K562 (cell line): ENCODE measurements at regions not wholly inside any gene's neighbourhood (a gene's known extent, or its start where the extent isn't known, plus 50 kb on each side); places are given as distances from the start of the nearest gene placed in this dataset.

Experiments used
- ELF2 ChIP-seq: fragments of 250-450 bp; sonication (Bioruptor Pico); IDR thresholded peaks from 2 replicates; pipeline ENCODE4 v1.5.0; 2021; ENCODE audit warnings: mild to moderate bottlenecking
- ELF4 ChIP-seq: fragments of 450-650 bp; formaldehyde crosslinking; IDR thresholded peaks from 2 replicates; pipeline ENCODE4 v1.4.0; 2022; ENCODE audit warnings: missing genetic modification characterization
- ETS2 ChIP-seq: IDR thresholded peaks from 2 replicates; pipeline ENCODE4 v1.6.1; 2016; ENCODE audit warnings: borderline replicate concordance, missing genetic modification characterization, mild to moderate bottlenecking, moderate library complexity, missing compliant biosample characterization; ENCODE audit not compliant: poor library complexity, severe bottlenecking
- FOXA1 ChIP-seq: fragments of 450-650 bp; IDR thresholded peaks from 2 replicates; pipeline ENCODE4 v1.6.1; 2016; ENCODE audit warnings: mild to moderate bottlenecking, borderline replicate concordance
- HNRNPLL ChIP-seq: fragments of 200-400 bp; formaldehyde crosslinking; IDR thresholded peaks from 2 replicates; pipeline ENCODE4 v1.6.1; 2017; ENCODE audit warnings: low read length, low read depth, mild to moderate bottlenecking; ENCODE audit not compliant: poor library complexity, severe bottlenecking
- IRF2 ChIP-seq: sonication (generic); formaldehyde crosslinking; IDR thresholded peaks from 2 replicates; pipeline ENCODE4 v1.8.1; 2022; ENCODE audit warnings: mild to moderate bottlenecking, missing genetic modification reagents
- MEIS2 ChIP-seq: fragments of 450-650 bp; IDR thresholded peaks from 2 replicates; pipeline ENCODE4 v1.6.1; 2014; ENCODE audit warnings: mild to moderate bottlenecking; ENCODE audit not compliant: partially characterized antibody
- NFIC ChIP-seq: fragments of 450-650 bp; IDR thresholded peaks from 2 replicates; pipeline ENCODE4 v1.6.1; 2017; ENCODE audit warnings: mild to moderate bottlenecking, inconsistent platforms
- POLR2B ChIP-seq: fragments of 450-650 bp; IDR thresholded peaks from 2 replicates; pipeline ENCODE4 v1.6.1; 2018; ENCODE audit warnings: low read depth; ENCODE audit not compliant: partially characterized antibody
- SMARCA4 ChIP-seq: fragments of 450-650 bp; IDR thresholded peaks from 2 replicates; pipeline ENCODE4 v1.6.1; 2016
- TAL1 ChIP-seq: fragments of 450-650 bp; IDR thresholded peaks from 2 replicates; pipeline ENCODE4 v1.6.1; 2016; ENCODE audit warnings: mild to moderate bottlenecking
- TARDBP ChIP-seq: fragments of 450-650 bp; IDR thresholded peaks from 2 replicates; pipeline ENCODE4 v1.6.1; 2016
- THRAP3 ChIP-seq: fragments of 450-650 bp; IDR thresholded peaks from 2 replicates; pipeline ENCODE4 v1.6.1; 2016; ENCODE audit warnings: mild to moderate bottlenecking, inconsistent platforms, borderline replicate concordance
- TRIM24 ChIP-seq, 2 experiments: fragments of 450-650 bp; IDR thresholded peaks; 2 replicates each; pipeline ENCODE4 v1.6.1; 2016
- ZBED1 ChIP-seq: IDR thresholded peaks from 2 replicates; pipeline ENCODE4 v1.6.1; 2014
- ZNF133 ChIP-seq: fragments of 250-450 bp; sonication (Bioruptor Pico); IDR thresholded peaks from 2 replicates; pipeline ENCODE4 v1.4.0; 2020; ENCODE audit warnings: mild to moderate bottlenecking
- ZNF23 ChIP-seq: fragments of 250-450 bp; sonication (Bioruptor Pico); IDR thresholded peaks from 2 replicates; pipeline ENCODE4 v1.4.0; 2020; ENCODE audit warnings: mild to moderate bottlenecking
- ZNF347 ChIP-seq: fragments of 450-650 bp; formaldehyde crosslinking; IDR thresholded peaks from 2 replicates; pipeline ENCODE4 v1.4.0; 2020; ENCODE audit warnings: low read depth, mild to moderate bottlenecking, moderate library complexity
- TF ChIP-seq, protein P1 (sequence below), 2 experiments: fragments of 200-800 bp in 1 of 2; sonication (Bioruptor generic) in 1 of 2; sonication (generic) in 1 of 2; formaldehyde crosslinking in 1 of 2; IDR thresholded peaks in 1 of 2; conservative IDR thresholded peaks in 1 of 2; 2 replicates each; pipeline versions ENCODE4 v1.5.0 to v1.6.1; 2016 to 2020; ENCODE audit warnings: missing compliant biosample characterization in 1 of 2, missing genetic modification characterization in 1 of 2, missing genetic modification reagents in 1 of 2
- TF ChIP-seq, protein P2 (sequence below), 2 experiments: fragments of 450-650 bp; conservative IDR thresholded peaks; 2 replicates each; pipeline ENCODE4 v1.6.1; 2017; ENCODE audit warnings: mild to moderate bottlenecking in 2 of 2, moderate library complexity in 2 of 2
- TF ChIP-seq, protein P3 (sequence below), 3 experiments: fragments of 200-800 bp in 1 of 3; fragments of 250-450 bp in 1 of 3; fragments of 450-650 bp in 1 of 3; sonication (Bioruptor Pico) in 1 of 3; sonication (Bioruptor generic) in 1 of 3; formaldehyde crosslinking in 1 of 3; IDR thresholded peaks; 2 replicates each; pipeline versions ENCODE4 v1.6.1 to v1.8.0; 2016 to 2022; ENCODE audit warnings: mild to moderate bottlenecking in 2 of 3, missing genetic modification characterization in 2 of 3, missing compliant biosample characterization in 1 of 3, moderate library complexity in 1 of 3
- TF ChIP-seq, protein P4 (sequence below): fragments of 250-450 bp; sonication (Bioruptor Pico); IDR thresholded peaks from 2 replicates; pipeline ENCODE4 v1.5.0; 2020; ENCODE audit warnings: mild to moderate bottlenecking, borderline replicate concordance

DNA sequence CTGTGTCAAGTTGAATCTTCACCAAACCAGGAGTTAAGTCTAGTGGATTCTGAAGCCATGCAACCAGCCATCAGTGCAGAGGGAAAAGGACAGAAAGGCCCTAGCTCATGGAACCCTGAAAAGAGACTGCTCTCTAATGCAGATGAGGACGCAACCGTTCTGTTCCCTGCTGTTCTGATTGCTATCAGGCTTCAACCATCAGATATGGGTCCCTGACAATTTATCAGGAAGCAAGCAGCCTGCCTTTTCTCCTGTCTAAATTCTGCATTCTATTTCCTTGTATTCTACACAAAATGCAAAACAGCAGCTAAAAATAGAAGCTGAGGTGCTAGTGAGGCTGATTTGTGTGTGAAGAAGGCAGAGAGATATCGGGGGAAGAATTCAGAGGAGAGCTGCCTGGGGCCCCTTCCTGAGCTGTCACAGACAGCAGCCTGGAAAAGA lies 68.4 kb upstream of the RTN4 start (continued):
- TF ChIP-seq POLR2B (no peak), TRIM24 (IDR thresholded peaks at IDR 0.05) (no peak), NFIC (no peak), ELF2 (CRISPR knock-in tag) (peak; percentile 76; the same call in 1 of the 2 replicates), FOXA1 (no peak), TARDBP (no peak), ZNF23 (CRISPR knock-in tag) (no peak), ETS2 (no peak), TAL1 (peak; percentile 47; the same call in 1 of the 2 replicates), THRAP3 (no peak), ELF4 (CRISPR knock-in tag) (0 out of 2 replicates have a peak, but pooled peaks have one; percentile 31), HNRNPLL (no peak), ZNF133 (CRISPR knock-in tag) (no peak), SMARCA4 (peak; percentile 74), MEIS2 (peak; percentile 74), IRF2 (CRISPR knock-in tag) (no peak), ZBED1 (no peak), ZNF347 (no peak)
- TF ChIP-seq, protein P1, sequence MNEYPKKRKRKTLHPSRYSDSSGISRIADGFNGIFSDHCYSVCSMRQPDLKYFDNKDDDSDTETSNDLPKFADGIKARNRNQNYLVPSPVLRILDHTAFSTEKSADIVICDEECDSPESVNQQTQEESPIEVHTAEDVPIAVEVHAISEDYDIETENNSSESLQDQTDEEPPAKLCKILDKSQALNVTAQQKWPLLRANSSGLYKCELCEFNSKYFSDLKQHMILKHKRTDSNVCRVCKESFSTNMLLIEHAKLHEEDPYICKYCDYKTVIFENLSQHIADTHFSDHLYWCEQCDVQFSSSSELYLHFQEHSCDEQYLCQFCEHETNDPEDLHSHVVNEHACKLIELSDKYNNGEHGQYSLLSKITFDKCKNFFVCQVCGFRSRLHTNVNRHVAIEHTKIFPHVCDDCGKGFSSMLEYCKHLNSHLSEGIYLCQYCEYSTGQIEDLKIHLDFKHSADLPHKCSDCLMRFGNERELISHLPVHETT (CRISPR knock-in tag; conservative IDR thresholded peaks at IDR 0.05 in 1 of 2, IDR thresholded peaks at IDR 0.05 in 1 of 2) = no peak
- TF ChIP-seq, protein P2, sequence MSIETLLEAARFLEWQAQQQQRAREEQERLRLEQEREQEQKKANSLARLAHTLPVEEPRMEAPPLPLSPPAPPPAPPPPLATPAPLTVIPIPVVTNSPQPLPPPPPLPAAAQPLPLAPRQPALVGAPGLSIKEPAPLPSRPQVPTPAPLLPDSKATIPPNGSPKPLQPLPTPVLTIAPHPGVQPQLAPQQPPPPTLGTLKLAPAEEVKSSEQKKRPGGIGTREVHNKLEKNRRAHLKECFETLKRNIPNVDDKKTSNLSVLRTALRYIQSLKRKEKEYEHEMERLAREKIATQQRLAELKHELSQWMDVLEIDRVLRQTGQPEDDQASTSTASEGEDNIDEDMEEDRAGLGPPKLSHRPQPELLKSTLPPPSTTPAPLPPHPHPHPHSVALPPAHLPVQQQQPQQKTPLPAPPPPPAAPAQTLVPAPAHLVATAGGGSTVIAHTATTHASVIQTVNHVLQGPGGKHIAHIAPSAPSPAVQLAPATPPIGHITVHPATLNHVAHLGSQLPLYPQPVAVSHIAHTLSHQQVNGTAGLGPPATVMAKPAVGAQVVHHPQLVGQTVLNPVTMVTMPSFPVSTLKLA (conservative IDR thresholded peaks at IDR 0.05) = no peak
- TF ChIP-seq, protein P3, sequence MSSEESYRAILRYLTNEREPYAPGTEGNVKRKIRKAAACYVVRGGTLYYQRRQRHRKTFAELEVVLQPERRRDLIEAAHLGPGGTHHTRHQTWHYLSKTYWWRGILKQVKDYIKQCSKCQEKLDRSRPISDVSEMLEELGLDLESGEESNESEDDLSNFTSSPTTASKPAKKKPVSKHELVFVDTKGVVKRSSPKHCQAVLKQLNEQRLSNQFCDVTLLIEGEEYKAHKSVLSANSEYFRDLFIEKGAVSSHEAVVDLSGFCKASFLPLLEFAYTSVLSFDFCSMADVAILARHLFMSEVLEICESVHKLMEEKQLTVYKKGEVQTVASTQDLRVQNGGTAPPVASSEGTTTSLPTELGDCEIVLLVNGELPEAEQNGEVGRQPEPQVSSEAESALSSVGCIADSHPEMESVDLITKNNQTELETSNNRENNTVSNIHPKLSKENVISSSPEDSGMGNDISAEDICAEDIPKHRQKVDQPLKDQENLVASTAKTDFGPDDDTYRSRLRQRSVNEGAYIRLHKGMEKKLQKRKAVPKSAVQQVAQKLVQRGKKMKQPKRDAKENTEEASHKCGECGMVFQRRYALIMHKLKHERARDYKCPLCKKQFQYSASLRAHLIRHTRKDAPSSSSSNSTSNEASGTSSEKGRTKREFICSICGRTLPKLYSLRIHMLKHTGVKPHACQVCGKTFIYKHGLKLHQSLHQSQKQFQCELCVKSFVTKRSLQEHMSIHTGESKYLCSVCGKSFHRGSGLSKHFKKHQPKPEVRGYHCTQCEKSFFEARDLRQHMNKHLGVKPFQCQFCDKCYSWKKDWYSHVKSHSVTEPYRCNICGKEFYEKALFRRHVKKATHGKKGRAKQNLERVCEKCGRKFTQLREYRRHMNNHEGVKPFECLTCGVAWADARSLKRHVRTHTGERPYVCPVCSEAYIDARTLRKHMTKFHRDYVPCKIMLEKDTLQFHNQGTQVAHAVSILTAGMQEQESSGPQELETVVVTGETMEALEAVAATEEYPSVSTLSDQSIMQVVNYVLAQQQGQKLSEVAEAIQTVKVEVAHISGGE (CRISPR knock-in tag; IDR thresholded peaks at IDR 0.05) = no peak
- TF ChIP-seq, protein P4, sequence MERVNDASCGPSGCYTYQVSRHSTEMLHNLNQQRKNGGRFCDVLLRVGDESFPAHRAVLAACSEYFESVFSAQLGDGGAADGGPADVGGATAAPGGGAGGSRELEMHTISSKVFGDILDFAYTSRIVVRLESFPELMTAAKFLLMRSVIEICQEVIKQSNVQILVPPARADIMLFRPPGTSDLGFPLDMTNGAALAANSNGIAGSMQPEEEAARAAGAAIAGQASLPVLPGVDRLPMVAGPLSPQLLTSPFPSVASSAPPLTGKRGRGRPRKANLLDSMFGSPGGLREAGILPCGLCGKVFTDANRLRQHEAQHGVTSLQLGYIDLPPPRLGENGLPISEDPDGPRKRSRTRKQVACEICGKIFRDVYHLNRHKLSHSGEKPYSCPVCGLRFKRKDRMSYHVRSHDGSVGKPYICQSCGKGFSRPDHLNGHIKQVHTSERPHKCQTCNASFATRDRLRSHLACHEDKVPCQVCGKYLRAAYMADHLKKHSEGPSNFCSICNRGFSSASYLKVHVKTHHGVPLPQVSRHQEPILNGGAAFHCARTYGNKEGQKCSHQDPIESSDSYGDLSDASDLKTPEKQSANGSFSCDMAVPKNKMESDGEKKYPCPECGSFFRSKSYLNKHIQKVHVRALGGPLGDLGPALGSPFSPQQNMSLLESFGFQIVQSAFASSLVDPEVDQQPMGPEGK = no peak
